ENCODE measurements at regions not wholly inside any gene's neighbourhood (a gene's known extent, or its start where the extent isn't known, plus 50 kb on each side); places are given as distances from the start of the nearest gene placed in this dataset.

GRCh38 chr13:84380866-84381265 lies 498.6 kb upstream of the SLITRK1 start:
- no peak for DNase-seq

GRCh38 chr13:84377106-84377505 lies 494.8 kb upstream of the SLITRK1 start:
- DNase-seq, result no peak

GRCh38 chr13:84366506-84366905 lies 484.2 kb upstream of the SLITRK1 start:
- no peak for DNase-seq

GRCh38 chr13:84362777-84363176 lies 480.5 kb upstream of the SLITRK1 start:
- no peak for DNase-seq

- DNase-seq, result no peak
These were observed 478.5 kb upstream of the SLITRK1 start for GRCh38 chr13:84360822-84361221.

GRCh38 chr13:84358601-84359000 lies 476.3 kb upstream of the SLITRK1 start:
- no peak for DNase-seq

GRCh38 chr13:84352946-84353345 lies 470.7 kb upstream of the SLITRK1 start:
- no peak for DNase-seq

GRCh38 chr13:84339456-84339855 lies 457.2 kb upstream of the SLITRK1 start:
- DNase-seq, result no peak

- DNase-seq, result no peak
These were observed 450.1 kb upstream of the SLITRK1 start for GRCh38 chr13:84332346-84332745.

- no peak for DNase-seq
These were observed 433.3 kb upstream of the SLITRK1 start for GRCh38 chr13:84315527-84315926.

- DNase-seq, result no peak
These were observed 420.8 kb upstream of the SLITRK1 start for GRCh38 chr13:84303035-84303434.

- no peak for DNase-seq
These were observed 415.0 kb upstream of the SLITRK1 start for GRCh38 chr13:84297251-84297650.

- DNase-seq, result no peak
These were observed 414.1 kb upstream of the SLITRK1 start for GRCh38 chr13:84296401-84296800.

GRCh38 chr13:84294576-84294975 lies 412.3 kb upstream of the SLITRK1 start:
- no peak for DNase-seq

- DNase-seq, result no peak
These were observed 408.1 kb upstream of the SLITRK1 start for GRCh38 chr13:84290386-84290785.

GRCh38 chr13:84279166-84279565 lies 396.9 kb upstream of the SLITRK1 start:
- DNase-seq, result no peak

- DNase-seq, result no peak
These were observed 390.7 kb upstream of the SLITRK1 start for GRCh38 chr13:84272877-84273562.

- no peak for DNase-seq
These were observed 383.0 kb upstream of the SLITRK1 start for GRCh38 chr13:84265257-84265764.

- DNase-seq, result no peak
These were observed 381.2 kb upstream of the SLITRK1 start for GRCh38 chr13:84263354-84264069.

- no peak for DNase-seq
These were observed 373.0 kb upstream of the SLITRK1 start for GRCh38 chr13:84255226-84255797.

GRCh38 chr13:84249463-84249862 lies 367.2 kb upstream of the SLITRK1 start:
- no peak for DNase-seq

GRCh38 chr13:84243340-84243739 lies 361.1 kb upstream of the SLITRK1 start:
- DNase-seq, result no peak

- DNase-seq, result no peak
These were observed 356.8 kb upstream of the SLITRK1 start for GRCh38 chr13:84239032-84239431.

- DNase-seq, result no peak
These were observed 356.1 kb upstream of the SLITRK1 start for GRCh38 chr13:84238381-84238780.

Measured in CD4-positive, alpha-beta T cell treated with Interleukin-4 for 1 hour (primary cell).